MCF 10A (cell line): ENCODE measurements at regions not wholly inside any gene's neighbourhood (a gene's known extent, or its start where the extent isn't known, plus 50 kb on each side); places are given as distances from the start of the nearest gene placed in this dataset.

Experiments
- BruUV-seq: library from RNA; stranded (reverse); fragments of 400-500 nt; replicated peaks from 2 replicates; lab custom pipeline; 2021; lab: Mats Ljungman, UMichigan
- CTCF ChIA-PET: fragments of 300-600 bp; sonication (Branson Sonifier 250); formaldehyde crosslinking; extraction: SDS; loops from one replicate; lab custom pipeline; 2021; ENCODE audit warnings: antibody characterized with exemption, inconsistent platforms; lab: Yijun Ruan, JAX
- POLR2A ChIA-PET: fragments of 300-600, 350-650 bp; sonication (Branson Sonifier 250); formaldehyde crosslinking; extraction: SDS; loops from one replicate; lab custom pipeline; 2020; ENCODE audit warnings: antibody characterized with exemption, inconsistent platforms; lab: Yijun Ruan, JAX
- DNase-seq: peaks from one replicate; pipeline ENCODE4 v3.0.0-alpha.2; 2018; ENCODE audit not compliant: unreplicated experiment
- H3K27ac Mint-ChIP-seq: one replicate; pipeline ENCODE4 v1.8.0; 2022; ENCODE audit warnings: mild to moderate bottlenecking, low read depth, mixed read lengths; ENCODE audit not compliant: unreplicated experiment
- H3K27me3 Mint-ChIP-seq: one replicate; pipeline ENCODE4 v1.8.0; 2022; ENCODE audit warnings: mixed read lengths; ENCODE audit not compliant: insufficient read depth, unreplicated experiment
- H3K36me3 Mint-ChIP-seq: one replicate; pipeline ENCODE4 v1.8.0; 2022; ENCODE audit warnings: mild to moderate bottlenecking, moderate library complexity, mixed read lengths; ENCODE audit not compliant: insufficient read depth, unreplicated experiment
- H3K4me1 Mint-ChIP-seq: one replicate; pipeline ENCODE4 v1.8.0; 2022; ENCODE audit warnings: mixed read lengths; ENCODE audit not compliant: insufficient read depth, unreplicated experiment
- H3K4me3 Mint-ChIP-seq: one replicate; pipeline ENCODE4 v1.8.0; 2022; ENCODE audit warnings: mild to moderate bottlenecking, moderate library complexity, mixed read lengths; ENCODE audit not compliant: unreplicated experiment
- H3K9me3 Mint-ChIP-seq: one replicate; pipeline ENCODE4 v1.8.0; 2022; ENCODE audit warnings: mixed read lengths; ENCODE audit not compliant: unreplicated experiment
- CTCF ChIP-seq: fragments of 200-600 bp; IDR thresholded peaks from one replicate; pipeline ENCODE4 v1.8.0; 2022; ENCODE audit warnings: antibody characterized with exemption, mild to moderate bottlenecking; ENCODE audit not compliant: unreplicated experiment
- intact Hi-C: fragments of 100-400 bp; cut with micrococcal nuclease; formaldehyde crosslinking; loops from 2 replicates; pipeline ENCODE4 v1.14.1; 2022

GRCh38 chr11:11027288-11027687, 169.4 kb upstream of the ZBED5 start:
- no peak overlapping the region for H3K27ac Mint-ChIP-seq
- peak; percentile 17 for DNase-seq
- intact Hi-C loops: loop anchor here (10.0 kb wide), 1 partner anchor 128 kb away; no protein-coding TSS in a partner anchor

GRCh38 chr11:11025087-11025486, 167.2 kb upstream of the ZBED5 start:
- POLR2A ChIA-PET: interaction anchor here (0.9 to 2.7 kb wide), 4 partner anchors 91 to 764 kb away, joined by 3 to 11 read pairs (median 4); no protein-coding TSS in a partner anchor
- no peaks in the 10 kb centered on the region for H3K9me3 Mint-ChIP-seq
- peak; percentile 35 for DNase-seq
- intact Hi-C loops: loop anchor here (10.0 kb wide), 1 partner anchor 130 kb away; no protein-coding TSS in a partner anchor
- no peaks in the 10 kb centered on the region for H3K27me3 Mint-ChIP-seq
- H3K4me1 Mint-ChIP-seq: peaks cover 20% of the 10 kb centered on the region
- no peak for TF ChIP-seq CTCF
- H3K36me3 Mint-ChIP-seq: peaks cover 6% of the 10 kb centered on the region
- no TSS peak for BruUV-seq
- no peak overlapping the region for H3K27ac Mint-ChIP-seq
- CTCF ChIA-PET: interaction anchor here (0.6 to 6.4 kb wide), 7 partner anchors 10 to 762 kb away, joined by 3 to 103 read pairs (median 38); no protein-coding TSS in a partner anchor
- no peak overlapping the region for H3K4me3 Mint-ChIP-seq

More at GRCh38 chr11:11027288-11027687, 169.4 kb upstream of the ZBED5 start:
- H3K36me3 Mint-ChIP-seq: peaks cover 6% of the 10 kb centered on the region
- peaks cover 16% of the 10 kb centered on the region for H3K4me1 Mint-ChIP-seq
- H3K27me3 Mint-ChIP-seq: no peaks in the 10 kb centered on the region
- ChIA-PET CTCF (interaction anchor here (0.6 to 6.4 kb wide), 49 partner anchors 9 to 1127 kb away, joined by 3 to 103 read pairs (median 4); no protein-coding TSS in a partner anchor), POLR2A (interaction anchor here (0.6 to 4.3 kb wide), 11 partner anchors 9 to 1044 kb away, joined by 3 to 16 read pairs (median 3); partner anchors contain the start of genes GALNT18 and ZBED5)
- H3K9me3 Mint-ChIP-seq: no peaks in the 10 kb centered on the region
- no peak for TF ChIP-seq CTCF
- H3K4me3 Mint-ChIP-seq: no peak overlapping the region
- BruUV-seq: no TSS peak

- Mint-ChIP-seq H3K27me3 (no peaks in the 10 kb centered on the region), H3K36me3 (no peaks in the 10 kb centered on the region), H3K4me1 (peaks cover 9% of the 10 kb centered on the region), H3K4me3 (no peak overlapping the region), H3K27ac (no peak overlapping the region), H3K9me3 (no peaks in the 10 kb centered on the region)
- DNase-seq: peak; percentile 36
- CTCF ChIA-PET: interaction anchor here (0.6 to 6.3 kb wide), 15 partner anchors 12 to 871 kb away, joined by 3 to 58 read pairs (median 6); no protein-coding TSS in a partner anchor
- peak; percentile 46 for TF ChIP-seq CTCF
- intact Hi-C loops: loop anchor here (1.0 to 10.0 kb wide), 4 partner anchors 89 to 230 kb away; partner anchors contain the start of gene ZBED5
- POLR2A ChIA-PET: interaction anchor here (1.1 kb wide), 2 partner anchors 31 to 87 kb away, joined by 3 read pairs; no protein-coding TSS in a partner anchor
- BruUV-seq: no TSS peak
These were observed 164.4 kb upstream of the ZBED5 start for GRCh38 chr11:11022125-11022730.

- intact Hi-C loops: loop anchor here (5.0 to 10.0 kb wide), 2 partner anchors 133 to 164 kb away; partner anchors contain the start of gene ZBED5
- no peak for DNase-seq
- CTCF ChIA-PET: interaction anchor here (0.6 to 3.8 kb wide), 19 partner anchors 11 to 870 kb away, joined by 3 to 58 read pairs (median 4); partner anchors contain the start of gene GALNT18
- Mint-ChIP-seq H3K4me1 (peaks cover 9% of the 10 kb centered on the region), H3K9me3 (no peaks in the 10 kb centered on the region), H3K27me3 (no peaks in the 10 kb centered on the region), H3K27ac (no peak overlapping the region), H3K36me3 (peaks cover 2% of the 10 kb centered on the region), H3K4me3 (no peak overlapping the region)
- BruUV-seq: no TSS peak
- TF ChIP-seq CTCF: no peak
- POLR2A ChIA-PET: interaction anchor here (0.7 to 1.6 kb wide), 6 partner anchors 31 to 183 kb away, joined by 3 to 7 read pairs (median 4); no protein-coding TSS in a partner anchor
These were observed 163.7 kb upstream of the ZBED5 start for GRCh38 chr11:11021563-11021962.
